Epithelial cell of esophagus (primary cell): ENCODE measurements at regions not wholly inside any gene's neighbourhood (a gene's known extent, or its start where the extent isn't known, plus 50 kb on each side); places are given as distances from the start of the nearest gene placed in this dataset.
A peak's percentile ranks its signal among the peaks of the same experiment; 100 is the strongest.
"Not testable (repeated sequence)": the region's sequence is repeated elsewhere in the genome, so short reads cannot be mapped to it uniquely, and the experiment has no call there.

ENCODE experiments used
- DNase-seq: peaks from one replicate; pipeline ENCODE4 v3.0.0; 2010; ENCODE audit warnings: low read depth
- H3K4me3 ChIP-seq: 2 replicates; pipeline ENCODE4 v1.5.1; 2011; ENCODE audit warnings: mild to moderate bottlenecking, low read length, control low read depth
- TF ChIP-seq, protein P1 (sequence below): IDR thresholded peaks from 2 replicates; pipeline ENCODE4 v1.5.1; 2011; ENCODE audit warnings: low read depth, mild to moderate bottlenecking, low read length, control low read depth, inconsistent platforms; ENCODE audit not compliant: insufficient read depth; ENCODE audit errors: missing control alignments

- TF ChIP-seq, protein P1, sequence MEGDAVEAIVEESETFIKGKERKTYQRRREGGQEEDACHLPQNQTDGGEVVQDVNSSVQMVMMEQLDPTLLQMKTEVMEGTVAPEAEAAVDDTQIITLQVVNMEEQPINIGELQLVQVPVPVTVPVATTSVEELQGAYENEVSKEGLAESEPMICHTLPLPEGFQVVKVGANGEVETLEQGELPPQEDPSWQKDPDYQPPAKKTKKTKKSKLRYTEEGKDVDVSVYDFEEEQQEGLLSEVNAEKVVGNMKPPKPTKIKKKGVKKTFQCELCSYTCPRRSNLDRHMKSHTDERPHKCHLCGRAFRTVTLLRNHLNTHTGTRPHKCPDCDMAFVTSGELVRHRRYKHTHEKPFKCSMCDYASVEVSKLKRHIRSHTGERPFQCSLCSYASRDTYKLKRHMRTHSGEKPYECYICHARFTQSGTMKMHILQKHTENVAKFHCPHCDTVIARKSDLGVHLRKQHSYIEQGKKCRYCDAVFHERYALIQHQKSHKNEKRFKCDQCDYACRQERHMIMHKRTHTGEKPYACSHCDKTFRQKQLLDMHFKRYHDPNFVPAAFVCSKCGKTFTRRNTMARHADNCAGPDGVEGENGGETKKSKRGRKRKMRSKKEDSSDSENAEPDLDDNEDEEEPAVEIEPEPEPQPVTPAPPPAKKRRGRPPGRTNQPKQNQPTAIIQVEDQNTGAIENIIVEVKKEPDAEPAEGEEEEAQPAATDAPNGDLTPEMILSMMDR, result no peak
- no peak overlapping the region for H3K4me3 ChIP-seq
- no peak for DNase-seq
These were observed 334.0 kb downstream of the PTTG2 start for GRCh38 chr4:38294238-38294637.

DNA sequence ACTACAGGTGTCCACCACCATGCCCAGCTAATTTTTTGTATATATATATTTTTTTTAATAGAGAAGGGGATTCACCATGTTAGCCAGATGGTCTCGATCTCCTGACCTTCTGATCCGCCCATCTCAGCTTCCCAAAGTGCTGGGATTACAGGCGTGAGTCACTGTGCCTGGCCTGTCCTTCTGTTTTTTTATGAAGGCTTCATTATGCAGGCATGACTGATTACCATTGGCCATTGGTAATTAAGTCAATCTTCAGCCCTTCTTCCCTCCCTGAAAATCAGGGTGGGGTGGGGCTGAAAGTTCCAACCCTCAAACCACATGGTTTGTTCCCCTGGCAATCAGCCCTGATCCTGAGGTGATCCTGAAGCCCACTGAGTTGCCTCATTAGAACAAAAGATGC is 336.9 kb downstream of the PTTG2 start:
- TF ChIP-seq, protein P1, result no peak
- H3K4me3 ChIP-seq, result no peak overlapping the region
- DNase-seq, result no peak

- H3K4me3 ChIP-seq, result no peak overlapping the region
- no peak for DNase-seq
- TF ChIP-seq, protein P1, result no peak
These were observed 338.9 kb downstream of the PTTG2 start for GRCh38 chr4:38298868-38299713.

DNA sequence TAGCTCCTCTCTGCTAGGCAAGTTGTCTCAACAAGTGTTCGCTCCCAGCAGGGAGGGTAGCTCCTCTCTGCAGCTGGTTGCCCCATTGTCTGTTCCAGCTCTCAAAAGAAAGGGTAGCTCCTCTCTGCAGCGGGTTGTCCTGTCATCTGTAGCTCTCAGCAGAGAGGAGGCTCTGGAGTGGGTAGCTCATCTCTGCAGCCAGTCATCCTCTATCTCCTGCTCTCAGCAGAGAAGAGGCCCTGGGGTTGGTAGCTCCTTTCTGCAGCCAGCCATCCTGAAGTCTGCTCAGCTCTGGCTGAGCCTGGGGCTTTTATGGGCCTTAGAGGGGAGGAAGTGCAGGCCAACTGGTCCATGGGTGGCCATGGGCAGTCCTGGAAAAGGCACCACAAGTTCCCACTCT is 342.7 kb downstream of the PTTG2 start:
- TF ChIP-seq, protein P1, result no peak
- no peak overlapping the region for H3K4me3 ChIP-seq
- no peak for DNase-seq

DNA sequence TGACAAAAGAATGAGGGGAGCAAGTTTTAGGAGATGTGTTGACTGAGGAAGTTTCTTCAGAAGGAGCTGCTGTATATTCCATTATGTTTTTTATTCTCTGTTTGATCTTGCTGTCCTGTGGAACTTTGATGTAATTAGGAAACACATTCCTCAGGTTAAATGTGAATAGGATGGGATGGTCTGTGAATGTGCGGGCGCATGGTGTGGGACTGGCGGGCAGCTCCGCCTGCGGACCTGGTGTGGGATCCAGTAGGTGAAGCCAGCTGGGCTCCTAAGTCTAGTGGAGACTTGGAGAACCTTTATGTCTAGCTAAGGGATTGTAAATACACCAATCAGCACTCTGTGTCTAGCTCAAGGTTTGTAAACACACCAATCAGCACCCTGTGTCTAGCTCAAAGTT is 344.3 kb downstream of the PTTG2 start:
- not testable (repeated sequence) for DNase-seq, H3K4me3 ChIP-seq

GRCh38 chr4:38306482-38307071 is 346.4 kb downstream of the PTTG2 start:
- no peak for DNase-seq
- TF ChIP-seq, protein P1, result no peak
- no peak overlapping the region for H3K4me3 ChIP-seq

DNA sequence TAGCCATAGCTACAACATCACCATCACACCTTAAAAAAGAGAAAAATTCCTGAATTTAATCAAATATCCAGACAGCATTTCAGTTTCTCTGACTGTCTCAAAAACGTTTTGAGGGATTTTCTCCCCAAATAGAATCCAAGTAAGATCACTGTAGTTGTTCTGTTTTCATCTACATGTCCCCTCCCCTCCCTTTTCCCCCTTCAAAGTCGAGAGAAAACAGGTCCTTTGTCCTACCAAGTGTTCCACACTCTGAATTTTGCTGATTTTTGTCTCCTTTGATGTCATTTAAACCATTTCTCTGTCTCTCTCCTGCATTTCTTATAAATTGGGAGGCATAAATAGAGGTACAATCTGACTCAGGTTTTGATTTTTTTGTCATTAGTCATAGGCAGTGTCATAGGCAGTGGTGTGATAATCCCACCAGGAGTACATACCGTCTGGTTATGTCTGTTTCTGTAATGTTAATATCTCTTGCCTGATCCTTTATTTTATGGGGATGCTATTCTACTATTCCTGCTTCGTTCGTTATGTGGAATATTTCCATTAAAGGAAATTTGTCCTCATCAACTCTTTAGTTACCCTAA is 348.6 kb downstream of the PTTG2 start:
- DNase-seq, result peak; percentile 80
- no peak overlapping the region for H3K4me3 ChIP-seq
- TF ChIP-seq, protein P1, result no peak
